Aorta (tissue), 5 donors: ENCODE measurements at regions not wholly inside any gene's neighbourhood (a gene's known extent, or its start where the extent isn't known, plus 50 kb on each side); places are given as distances from the start of the nearest gene placed in this dataset.

ENCODE experiments used
- ATAC-seq: fragments of 200-7000 bp; cut with Tn5 transposase; one replicate; pipeline ENCODE4 v1.9.1; 2022; ENCODE audit warnings: moderate library complexity; ENCODE audit not compliant: low FRiP score
- DNase-seq, 2 donors: peaks; one replicate each; pipeline ENCODE4 v3.0.0-alpha.2; 2020
- H3K27ac ChIP-seq, 2 donors: one replicate each; pipeline ENCODE4 v1.5.1; 2013; ENCODE audit warnings: low read length in 2 of 2, mild to moderate bottlenecking in 2 of 2, moderate library complexity in 2 of 2, control low read depth in 1 of 2, inconsistent platforms in 1 of 2, low read depth in 1 of 2
- H3K27me3 ChIP-seq, 2 donors: one replicate each; pipeline ENCODE4 v1.6.1; 2013; ENCODE audit warnings: control low read depth in 1 of 2, low read length in 1 of 2, mild to moderate bottlenecking in 1 of 2, moderate library complexity in 1 of 2; ENCODE audit not compliant: insufficient read depth in 2 of 2, control insufficient read depth in 1 of 2
- H3K36me3 ChIP-seq, 2 donors: one replicate each; pipeline ENCODE4 v1.6.1; 2013; ENCODE audit warnings: control low read depth in 1 of 2, low read length in 1 of 2, mild to moderate bottlenecking in 1 of 2; ENCODE audit not compliant: insufficient read depth in 2 of 2, control insufficient read depth in 1 of 2
- H3K4me1 ChIP-seq, 2 donors: one replicate each; pipeline ENCODE4 v1.6.1; 2013; ENCODE audit warnings: low read length in 2 of 2, control low read depth in 1 of 2, mild to moderate bottlenecking in 1 of 2, moderate library complexity in 1 of 2; ENCODE audit not compliant: insufficient read depth in 2 of 2, control insufficient read depth in 1 of 2
- H3K4me3 ChIP-seq, 2 donors: one replicate each; pipeline ENCODE4 v1.5.1; 2013; ENCODE audit warnings: low read length in 2 of 2, control low read depth in 1 of 2, mild to moderate bottlenecking in 1 of 2
- H3K9me3 ChIP-seq: one replicate; pipeline ENCODE4 v1.6.1; 2013; ENCODE audit warnings: mild to moderate bottlenecking, low read length; ENCODE audit not compliant: control insufficient read depth
- WGBS, 2 donors: extraction: QIAGEN DNeasy Blood & Tissue Kit; methylation state at CpG; one replicate each; pipeline ENCODE4 v1.1.7; 2013; 5-methylcytosine and 5-hydroxymethylcytosine counted together
- intact Hi-C, 2 donors: fragments of 100-400 bp; cut with DNase I; formaldehyde crosslinking; loops; one replicate each; pipeline versions ENCODE4 v1.14.2 to v1.15.0; 2022
- donor health status: healthy with polysubstance abuse.
- donor health status: Bipolar disorder and iron deficiency.
- donor health status: DM: no; HTN: no; CAD: no.
- donor health status: DM: no; HTN: no; CAD: no.
- donor health status: DM: yes; HTN: yes; CAD: no.

GRCh38 chr15:35850284-35850683 is 304.3 kb upstream of the DPH6 start:
- H3K9me3 ChIP-seq = no peaks in the 10 kb centered on the region
- 94 to 98% methylated on average over 2 of the region's 2 CpGs for WGBS, 2 donors

GRCh38 chr15:35851491-35851890 is 305.5 kb upstream of the DPH6 start:
- WGBS, 2 donors = 96 to 97% methylated on average over 1 of the region's 1 CpG
- intact Hi-C loops = no loop called here

More at GRCh38 chr15:35850284-35850683, 304.3 kb upstream of the DPH6 start:
- no peak for ATAC-seq
- Histone ChIP-seq H3K27ac (no peak overlapping the region), H3K27me3 (peaks cover 0 to 1% of the 10 kb centered on the region in 2 donors), H3K36me3 (no peaks in the 10 kb centered on the region), H3K4me3 (no peak overlapping the region), H3K4me1 (peaks cover 0 to 3% of the 10 kb centered on the region in 2 donors)
- DNase-seq = no peak
- intact Hi-C loops = no loop called here

GRCh38 chr15:35852818-35853624 is 307.1 kb upstream of the DPH6 start:
- H3K4me3 ChIP-seq = no peak overlapping the region
- H3K9me3 ChIP-seq = no peaks in the 10 kb centered on the region
- no peaks in the 10 kb centered on the region for H3K36me3 ChIP-seq
- intact Hi-C loops = no loop called here
- no peaks in the 10 kb centered on the region for H3K4me1 ChIP-seq
- 81 to 89% methylated on average over 6 of the region's 6 CpGs for WGBS, 2 donors
- H3K27me3 ChIP-seq = peaks cover 0 to 1% of the 10 kb centered on the region in 2 donors
- DNase-seq = no peak
- no peak for ATAC-seq
- no peak overlapping the region for H3K27ac ChIP-seq

More at GRCh38 chr15:35851491-35851890, 305.5 kb upstream of the DPH6 start:
- no peaks in the 10 kb centered on the region for H3K9me3 ChIP-seq
- peaks cover 0 to 3% of the 10 kb centered on the region in 2 donors for H3K4me1 ChIP-seq
- H3K4me3 ChIP-seq = no peak overlapping the region
- H3K36me3 ChIP-seq = no peaks in the 10 kb centered on the region
- H3K27me3 ChIP-seq = peaks cover 0 to 1% of the 10 kb centered on the region in 2 donors
- no peak for ATAC-seq
- no peak overlapping the region for H3K27ac ChIP-seq
- no peak for DNase-seq

GRCh38 chr15:35854316-35854715 is 308.4 kb upstream of the DPH6 start:
- H3K4me1 ChIP-seq = no peaks in the 10 kb centered on the region
- H3K4me3 ChIP-seq = no peak overlapping the region
- WGBS, 2 donors = 94 to 98% methylated on average over 3 of the region's 3 CpGs
- no peak overlapping the region for H3K27ac ChIP-seq
- no peaks in the 10 kb centered on the region for H3K9me3 ChIP-seq
- ATAC-seq (no peak), DNase-seq (no peak)
- peaks cover 0 to 1% of the 10 kb centered on the region in 2 donors for H3K27me3 ChIP-seq
- intact Hi-C loops = no loop called here
- no peaks in the 10 kb centered on the region for H3K36me3 ChIP-seq

- Histone ChIP-seq H3K27ac (no peak overlapping the region), H3K36me3 (no peaks in the 10 kb centered on the region), H3K27me3 (no peaks in the 10 kb centered on the region), H3K4me3 (no peak overlapping the region), H3K4me1 (no peaks in the 10 kb centered on the region), H3K9me3 (no peaks in the 10 kb centered on the region)
- no peak for DNase-seq
- 82 to 89% methylated on average over 6 of the region's 6 CpGs for WGBS, 2 donors
- intact Hi-C loops = no loop called here
- no peak for ATAC-seq
Measured at GRCh38 chr15:35857567-35858226, 311.7 kb upstream of the DPH6 start.

GRCh38 chr15:35858707-35859106 is 312.7 kb upstream of the DPH6 start:
- 79 to 83% methylated on average over 3 of the region's 3 CpGs for WGBS, 2 donors
- ATAC-seq (no peak), DNase-seq (no peak)
- H3K27me3 ChIP-seq = no peaks in the 10 kb centered on the region
- H3K9me3 ChIP-seq = no peaks in the 10 kb centered on the region
- intact Hi-C loops = no loop called here
- no peak overlapping the region for H3K27ac ChIP-seq
- H3K4me3 ChIP-seq = no peak overlapping the region
- H3K36me3 ChIP-seq = no peaks in the 10 kb centered on the region
- no peaks in the 10 kb centered on the region for H3K4me1 ChIP-seq

GRCh38 chr15:35863655-35864054 is 317.7 kb upstream of the DPH6 start:
- intact Hi-C loops = no loop called here
- Histone ChIP-seq H3K4me3 (no peak overlapping the region), H3K36me3 (no peaks in the 10 kb centered on the region), H3K4me1 (no peaks in the 10 kb centered on the region), H3K9me3 (no peaks in the 10 kb centered on the region), H3K27ac (no peak overlapping the region), H3K27me3 (no peaks in the 10 kb centered on the region)
- 95 to 100% methylated on average over 2 of the region's 2 CpGs for WGBS, 2 donors
- no peak for ATAC-seq
- DNase-seq = no peak

GRCh38 chr15:35867356-35867755 is 321.4 kb upstream of the DPH6 start:
- DNase-seq (no peak), ATAC-seq (no peak)
- Histone ChIP-seq H3K4me1 (no peaks in the 10 kb centered on the region), H3K27me3 (no peaks in the 10 kb centered on the region), H3K36me3 (no peaks in the 10 kb centered on the region), H3K4me3 (no peak overlapping the region), H3K27ac (no peak overlapping the region), H3K9me3 (no peaks in the 10 kb centered on the region)
- WGBS, 2 donors = 48 to 54% methylated on average over 4 of the region's 4 CpGs
- intact Hi-C loops = no loop called here

- Histone ChIP-seq H3K9me3 (no peaks in the 10 kb centered on the region), H3K4me3 (no peak overlapping the region), H3K27ac (no peak overlapping the region), H3K27me3 (no peaks in the 10 kb centered on the region), H3K4me1 (peaks cover 0 to 5% of the 10 kb centered on the region in 2 donors), H3K36me3 (no peaks in the 10 kb centered on the region)
- intact Hi-C loops = no loop called here
- 88 to 96% methylated on average over 1 of the region's 1 CpG for WGBS, 2 donors
- DNase-seq (no peak), ATAC-seq (no peak)
Measured at GRCh38 chr15:35871282-35871681, 325.3 kb upstream of the DPH6 start.
